HepG2 (cell line): ENCODE measurements at regions not wholly inside any gene's neighbourhood (a gene's known extent, or its start where the extent isn't known, plus 50 kb on each side); places are given as distances from the start of the nearest gene placed in this dataset.

Experiments
- TF ChIP-seq, protein P1 (sequence below), 2 experiments: sonication (generic) in 1 of 2; formaldehyde crosslinking in 1 of 2; IDR thresholded peaks; 2 replicates each; pipeline versions ENCODE4 v1.5.1 to v1.6.1; 2011 to 2020; ENCODE audit warnings: borderline replicate concordance in 1 of 2, low read depth in 1 of 2, low read length in 1 of 2, mild to moderate bottlenecking in 1 of 2, missing genetic modification reagents in 1 of 2, moderate library complexity in 1 of 2
- TF ChIP-seq, protein P2 (sequence below): sonication (generic); formaldehyde crosslinking; IDR thresholded peaks from 2 replicates; pipeline ENCODE4 v1.9.0; 2021; ENCODE audit warnings: missing genetic modification reagents, borderline replicate concordance

DNA sequence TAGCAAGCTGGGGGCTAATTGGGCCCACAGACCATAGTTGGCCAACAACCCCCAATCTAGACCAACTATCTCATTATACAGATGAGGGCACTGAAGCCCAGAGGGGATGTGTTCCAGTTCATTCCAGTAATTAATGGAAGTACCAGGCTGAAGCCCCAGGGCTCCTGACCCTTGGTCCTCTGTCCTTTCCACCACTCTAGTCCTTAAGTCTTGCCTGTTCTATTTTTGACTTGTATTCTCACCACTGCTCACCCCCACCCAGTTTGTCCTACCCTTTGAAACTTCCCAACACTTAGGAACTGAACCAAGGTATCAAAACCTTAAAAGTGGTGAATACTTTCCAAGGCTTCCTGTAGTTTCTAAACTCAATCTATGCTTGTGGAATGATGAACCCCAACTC, 407.4 kb downstream of the ENC1 start:
- TF ChIP-seq, protein P1, sequence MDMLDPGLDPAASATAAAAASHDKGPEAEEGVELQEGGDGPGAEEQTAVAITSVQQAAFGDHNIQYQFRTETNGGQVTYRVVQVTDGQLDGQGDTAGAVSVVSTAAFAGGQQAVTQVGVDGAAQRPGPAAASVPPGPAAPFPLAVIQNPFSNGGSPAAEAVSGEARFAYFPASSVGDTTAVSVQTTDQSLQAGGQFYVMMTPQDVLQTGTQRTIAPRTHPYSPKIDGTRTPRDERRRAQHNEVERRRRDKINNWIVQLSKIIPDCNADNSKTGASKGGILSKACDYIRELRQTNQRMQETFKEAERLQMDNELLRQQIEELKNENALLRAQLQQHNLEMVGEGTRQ (IDR thresholded peaks at IDR 0.05; ENCODE audit: low read depth, low read length), result no peak
- TF ChIP-seq, protein P1 (CRISPR knock-in tag; IDR thresholded peaks at IDR 0.05; ENCODE audit: borderline replicate concordance), result no peak
- TF ChIP-seq, protein P2, sequence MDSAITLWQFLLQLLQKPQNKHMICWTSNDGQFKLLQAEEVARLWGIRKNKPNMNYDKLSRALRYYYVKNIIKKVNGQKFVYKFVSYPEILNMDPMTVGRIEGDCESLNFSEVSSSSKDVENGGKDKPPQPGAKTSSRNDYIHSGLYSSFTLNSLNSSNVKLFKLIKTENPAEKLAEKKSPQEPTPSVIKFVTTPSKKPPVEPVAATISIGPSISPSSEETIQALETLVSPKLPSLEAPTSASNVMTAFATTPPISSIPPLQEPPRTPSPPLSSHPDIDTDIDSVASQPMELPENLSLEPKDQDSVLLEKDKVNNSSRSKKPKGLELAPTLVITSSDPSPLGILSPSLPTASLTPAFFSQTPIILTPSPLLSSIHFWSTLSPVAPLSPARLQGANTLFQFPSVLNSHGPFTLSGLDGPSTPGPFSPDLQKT (CRISPR knock-in tag), result no peak
